ENCODE measurements at regions not wholly inside any gene's neighbourhood (a gene's known extent, or its start where the extent isn't known, plus 50 kb on each side); places are given as distances from the start of the nearest gene placed in this dataset.

DNA sequence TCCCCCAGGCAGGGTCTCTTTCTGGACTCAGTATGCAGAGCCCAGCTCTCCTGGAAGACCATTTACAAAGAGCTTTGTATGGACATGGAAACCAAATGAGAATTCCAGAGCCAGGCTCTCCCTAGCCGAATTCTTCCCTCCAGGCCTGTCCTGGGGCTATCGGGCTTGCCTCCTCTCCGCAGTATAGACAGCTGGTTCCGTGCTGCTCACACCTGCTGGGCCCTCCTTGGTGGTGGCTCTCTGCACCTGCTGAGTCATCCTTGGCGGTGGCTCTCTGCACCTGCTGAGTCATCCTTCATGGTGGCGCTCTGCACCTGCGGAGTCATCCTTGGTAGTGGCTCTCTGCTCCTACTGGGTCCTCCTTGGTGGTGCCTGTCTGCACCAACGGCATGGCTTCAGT is 743.5 kb downstream of the BRD1 start:
- intact Hi-C loops (cut with micrococcal nuclease) (no loop called here), in situ Hi-C loops (cut with MboI; ENCODE audit: low sequenced_read_pairs) (no loop called here), dilution Hi-C loops (cut with HindIII; ENCODE audit: low sequenced_read_pairs, unreplicated experiment) (no loop called here)
- Histone ChIP-seq H3K18ac (ENCODE audit: low read depth, low read length) (no peak overlapping the region), H3K4me3 (ENCODE audit: insufficient read depth, low read depth, low read length) (no peak overlapping the region), H4K91ac (ENCODE audit: insufficient read depth, low read depth, low read length) (no peak overlapping the region), H3K79me1 (ENCODE audit: low read depth in 1 of 2, low read length in 2 of 2) (no peaks in the 10 kb centered on the region), H3K27me3 (ENCODE audit: control insufficient read depth, insufficient read depth, low read length) (no peaks in the 10 kb centered on the region), H3K23ac (ENCODE audit: low read depth, low read length) (no peak overlapping the region), H2AFZ (replicated peaks; ENCODE audit: low read length, poor library complexity) (no peak overlapping the region), H3K9ac (ENCODE audit: low read depth, low read length) (no peak overlapping the region), H2BK15ac (ENCODE audit: low read depth, low read length) (no peak overlapping the region), H3K14ac (replicated peaks; ENCODE audit: low read depth, low read length) (no peak overlapping the region), H2BK5ac (ENCODE audit: low read depth, low read length, poor library complexity, severe bottlenecking) (no peak overlapping the region), H3K4me1 (ENCODE audit: control insufficient read depth, insufficient read depth, low read length) (no peaks in the 10 kb centered on the region), H3K9me1 (ENCODE audit: insufficient read depth, low read length) (no peaks in the 10 kb centered on the region), H2BK120ac (ENCODE audit: low read depth, low read length) (no peak overlapping the region), H3K4ac (ENCODE audit: low read depth, low read length) (no peak overlapping the region), H2BK20ac (ENCODE audit: low read depth, low read length) (no peak overlapping the region), H4K20me1 (ENCODE audit: insufficient read depth, low read length) (no peaks in the 10 kb centered on the region), H3K27ac (ENCODE audit: insufficient read depth, low read length) (no peak overlapping the region), H3K56ac (ENCODE audit: extremely low read depth, insufficient read depth, low read length) (no peak overlapping the region), H2AK9ac (replicated peaks; ENCODE audit: low read depth, low read length, poor library complexity) (no peak overlapping the region), H2AK5ac (ENCODE audit: low read depth, low read length) (no peak overlapping the region), H4K8ac (ENCODE audit: low read depth in 2 of 2, low read length in 2 of 2) (no peak overlapping the region), H4K5ac (ENCODE audit: low read depth, low read length) (no peak overlapping the region), H3K36me3 (ENCODE audit: control insufficient read depth, insufficient read depth, low read length) (no peaks in the 10 kb centered on the region), H3K4me2 (ENCODE audit: low read depth, low read length) (no peak overlapping the region), H3K9me3 (ENCODE audit: control insufficient read depth, insufficient read depth, low read length) (peaks cover 57% of the 10 kb centered on the region)
- ATAC-seq (ENCODE audit: low read depth), result no peak
- TF ChIP-seq MXI1 (IDR thresholded peaks at IDR 0.05; ENCODE audit: borderline replicate concordance, low read depth, low read length), result no peak
- no peak for TF ChIP-seq SMC3 (IDR thresholded peaks at IDR 0.05; ENCODE audit: low read depth, low read length)
- TF ChIP-seq BHLHE40 (IDR thresholded peaks at IDR 0.05; ENCODE audit: low read depth, low read length), result no peak
- no peak for TF ChIP-seq FOS (IDR thresholded peaks at IDR 0.05; ENCODE audit: low read depth, low read length)
- TF ChIP-seq MAZ (IDR thresholded peaks at IDR 0.05; ENCODE audit: borderline replicate concordance, low read depth, low read length), result no peak
- no peak for TF ChIP-seq CHD1 (IDR thresholded peaks at IDR 0.05; ENCODE audit: low read depth, low read length)
- no peak for TF ChIP-seq RAD21 (IDR thresholded peaks at IDR 0.05; ENCODE audit: low read length)
- TF ChIP-seq RFX5 (IDR thresholded peaks at IDR 0.05; ENCODE audit: low read depth, low read length), result no peak
- no peak for TF ChIP-seq MAFK (IDR thresholded peaks at IDR 0.05; ENCODE audit: low read depth, low read length)
- TF ChIP-seq, protein P1, sequence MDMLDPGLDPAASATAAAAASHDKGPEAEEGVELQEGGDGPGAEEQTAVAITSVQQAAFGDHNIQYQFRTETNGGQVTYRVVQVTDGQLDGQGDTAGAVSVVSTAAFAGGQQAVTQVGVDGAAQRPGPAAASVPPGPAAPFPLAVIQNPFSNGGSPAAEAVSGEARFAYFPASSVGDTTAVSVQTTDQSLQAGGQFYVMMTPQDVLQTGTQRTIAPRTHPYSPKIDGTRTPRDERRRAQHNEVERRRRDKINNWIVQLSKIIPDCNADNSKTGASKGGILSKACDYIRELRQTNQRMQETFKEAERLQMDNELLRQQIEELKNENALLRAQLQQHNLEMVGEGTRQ (IDR thresholded peaks at IDR 0.05; ENCODE audit: low read depth, low read length), result no peak
- TF ChIP-seq RCOR1 (IDR thresholded peaks at IDR 0.05; ENCODE audit: insufficient replicate concordance, low read length), result no peak
- TF ChIP-seq, protein P2, sequence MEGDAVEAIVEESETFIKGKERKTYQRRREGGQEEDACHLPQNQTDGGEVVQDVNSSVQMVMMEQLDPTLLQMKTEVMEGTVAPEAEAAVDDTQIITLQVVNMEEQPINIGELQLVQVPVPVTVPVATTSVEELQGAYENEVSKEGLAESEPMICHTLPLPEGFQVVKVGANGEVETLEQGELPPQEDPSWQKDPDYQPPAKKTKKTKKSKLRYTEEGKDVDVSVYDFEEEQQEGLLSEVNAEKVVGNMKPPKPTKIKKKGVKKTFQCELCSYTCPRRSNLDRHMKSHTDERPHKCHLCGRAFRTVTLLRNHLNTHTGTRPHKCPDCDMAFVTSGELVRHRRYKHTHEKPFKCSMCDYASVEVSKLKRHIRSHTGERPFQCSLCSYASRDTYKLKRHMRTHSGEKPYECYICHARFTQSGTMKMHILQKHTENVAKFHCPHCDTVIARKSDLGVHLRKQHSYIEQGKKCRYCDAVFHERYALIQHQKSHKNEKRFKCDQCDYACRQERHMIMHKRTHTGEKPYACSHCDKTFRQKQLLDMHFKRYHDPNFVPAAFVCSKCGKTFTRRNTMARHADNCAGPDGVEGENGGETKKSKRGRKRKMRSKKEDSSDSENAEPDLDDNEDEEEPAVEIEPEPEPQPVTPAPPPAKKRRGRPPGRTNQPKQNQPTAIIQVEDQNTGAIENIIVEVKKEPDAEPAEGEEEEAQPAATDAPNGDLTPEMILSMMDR (conservative IDR thresholded peaks at IDR 0.05; ENCODE audit: low read depth, low read length), result no peak
- TF ChIP-seq NFE2L2 (IDR thresholded peaks at IDR 0.05; ENCODE audit: low read depth, low read length), result no peak
- no peak for TF ChIP-seq POLR2A (IDR thresholded peaks at IDR 0.05; ENCODE audit: low read depth, low read length)
- no peak for TF ChIP-seq CEBPB (IDR thresholded peaks at IDR 0.05; ENCODE audit: low read depth, low read length)
- TF ChIP-seq, protein P3, sequence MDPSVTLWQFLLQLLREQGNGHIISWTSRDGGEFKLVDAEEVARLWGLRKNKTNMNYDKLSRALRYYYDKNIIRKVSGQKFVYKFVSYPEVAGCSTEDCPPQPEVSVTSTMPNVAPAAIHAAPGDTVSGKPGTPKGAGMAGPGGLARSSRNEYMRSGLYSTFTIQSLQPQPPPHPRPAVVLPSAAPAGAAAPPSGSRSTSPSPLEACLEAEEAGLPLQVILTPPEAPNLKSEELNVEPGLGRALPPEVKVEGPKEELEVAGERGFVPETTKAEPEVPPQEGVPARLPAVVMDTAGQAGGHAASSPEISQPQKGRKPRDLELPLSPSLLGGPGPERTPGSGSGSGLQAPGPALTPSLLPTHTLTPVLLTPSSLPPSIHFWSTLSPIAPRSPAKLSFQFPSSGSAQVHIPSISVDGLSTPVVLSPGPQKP (IDR thresholded peaks at IDR 0.05; ENCODE audit: borderline replicate concordance, low read depth, low read length), result no peak
- 40% methylated on average over 1 of the region's 8 CpGs; no CpG with 5 or more reads in 1 of the 2 experiments for WGBS, 2 experiments (ENCODE audit: extremely low coverage in 2 of 2, insufficient read length in 1 of 2)
- DNase-seq, result no peak
- no TSS peak for BruUV-seq (replicated peaks)
- ChIA-PET POLR2A (ENCODE audit: unreplicated experiment) (no interaction called here), CTCF (no interaction called here)

Data from IMR-90 (cell line).